D341Med (cell line): ENCODE measurements at regions not wholly inside any gene's neighbourhood (a gene's known extent, or its start where the extent isn't known, plus 50 kb on each side); places are given as distances from the start of the nearest gene placed in this dataset.

ENCODE experiments used
- DNase-seq: peaks from one replicate; pipeline ENCODE4 v3.0.0; 2012; ENCODE audit warnings: low spot score

- DNase-seq = no peak
Observed at GRCh38 chr2:53259395-53260009, 508.1 kb upstream of the CHAC2 start.

GRCh38 chr2:53257287-53257686, 510.3 kb upstream of the CHAC2 start:
- no peak for DNase-seq

GRCh38 chr2:53253244-53253643, 514.4 kb upstream of the CHAC2 start:
- no peak for DNase-seq

GRCh38 chr2:53252115-53252514, 515.5 kb upstream of the CHAC2 start:
- DNase-seq = no peak

GRCh38 chr2:53247956-53248735, 519.5 kb upstream of the CHAC2 start:
- no peak for DNase-seq

- no peak for DNase-seq
Observed at GRCh38 chr2:53243430-53243829, 524.2 kb upstream of the CHAC2 start.

- no peak for DNase-seq
Observed at GRCh38 chr2:53242090-53242489, 525.5 kb upstream of the CHAC2 start.

- DNase-seq = no peak
Observed at GRCh38 chr2:53235836-53236582, 531.6 kb upstream of the CHAC2 start.

- DNase-seq = no peak
Observed at GRCh38 chr2:53234548-53234903, 533.1 kb upstream of the CHAC2 start.

- no peak for DNase-seq
Observed at GRCh38 chr2:53233759-53234547, 533.7 kb upstream of the CHAC2 start.

- DNase-seq = no peak
Observed at GRCh38 chr2:53231908-53232307, 535.7 kb upstream of the CHAC2 start.

GRCh38 chr2:53230691-53231090, 536.9 kb upstream of the CHAC2 start:
- no peak for DNase-seq

GRCh38 chr2:53227535-53227934, 540.1 kb upstream of the CHAC2 start:
- no peak for DNase-seq

- no peak for DNase-seq
Observed at GRCh38 chr2:53220969-53221368, 546.6 kb upstream of the CHAC2 start.

- DNase-seq = no peak
Observed at GRCh38 chr2:53217250-53217649, 550.4 kb upstream of the CHAC2 start.

GRCh38 chr2:53216805-53217204, 550.8 kb upstream of the CHAC2 start:
- no peak for DNase-seq

GRCh38 chr2:53212576-53212975, 555.0 kb upstream of the CHAC2 start:
- DNase-seq = no peak

GRCh38 chr2:53211201-53211774, 556.3 kb upstream of the CHAC2 start:
- DNase-seq = no peak

- no peak for DNase-seq
Observed at GRCh38 chr2:53210538-53210937, 557.1 kb upstream of the CHAC2 start.

GRCh38 chr2:53209679-53210458, 557.7 kb upstream of the CHAC2 start:
- DNase-seq = no peak

- DNase-seq = no peak
Observed at GRCh38 chr2:53208815-53209214, 558.8 kb upstream of the CHAC2 start.
